ENCODE measurements at regions not wholly inside any gene's neighbourhood (a gene's known extent, or its start where the extent isn't known, plus 50 kb on each side); places are given as distances from the start of the nearest gene placed in this dataset.

DNA sequence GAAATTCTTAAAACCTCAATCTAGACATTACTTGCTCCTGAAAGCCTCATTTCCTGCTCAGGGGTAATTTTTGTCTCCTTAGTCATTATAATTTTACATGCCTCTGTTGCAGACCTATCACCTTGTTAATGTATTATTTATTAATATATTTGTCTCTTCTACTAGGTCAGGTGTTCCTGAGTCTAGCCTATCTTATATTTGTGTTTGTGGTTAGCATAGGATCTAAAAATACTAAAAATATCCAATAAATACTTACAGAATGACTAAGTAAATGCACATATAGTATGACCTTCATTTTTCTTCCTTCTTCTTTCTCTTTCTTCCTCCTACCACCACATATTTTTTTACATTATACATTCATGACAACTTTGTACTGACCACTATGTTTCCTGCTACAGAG lies 268.9 kb upstream of the HS3ST5 start:
- DNase-seq: no peak

DNA sequence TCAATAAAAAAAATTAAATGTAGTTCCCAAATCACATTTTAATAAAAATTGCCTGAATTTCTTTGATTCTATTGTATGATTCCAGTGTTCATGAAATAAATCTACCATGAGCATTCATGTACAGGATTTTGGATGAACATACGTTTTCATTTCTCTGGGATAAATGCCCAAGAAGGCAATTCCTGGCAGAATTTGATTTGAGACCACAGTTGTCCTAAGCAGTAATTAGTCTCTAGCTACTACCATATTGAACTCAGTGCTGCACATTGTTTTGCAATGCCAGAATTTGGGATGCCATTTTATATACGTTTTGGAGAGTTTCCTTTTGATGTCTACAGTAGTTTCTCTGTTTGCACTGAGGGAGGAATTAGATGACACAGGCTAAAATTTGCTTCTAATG lies 265.3 kb upstream of the HS3ST5 start:
- no peak for DNase-seq

DNA sequence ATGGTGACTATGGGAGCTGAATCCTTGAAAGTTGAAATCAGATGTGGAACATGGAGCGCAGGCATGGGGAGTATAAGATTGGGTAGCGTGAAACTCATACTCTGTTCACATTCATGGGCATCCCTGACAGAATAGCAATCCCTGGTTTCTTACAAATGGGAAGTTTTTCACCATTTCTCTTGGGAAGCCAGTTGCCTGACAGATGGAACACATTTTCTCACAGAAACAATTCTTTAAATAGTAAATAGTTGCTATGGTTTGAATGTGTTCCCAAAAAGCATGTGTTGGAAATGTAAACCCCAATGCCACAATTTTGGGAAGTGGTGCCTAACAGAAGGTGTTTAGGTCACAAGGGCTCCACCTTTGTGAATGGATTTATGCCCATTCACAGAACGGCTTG lies 262.8 kb upstream of the HS3ST5 start:
- DNase-seq: no peak

DNA sequence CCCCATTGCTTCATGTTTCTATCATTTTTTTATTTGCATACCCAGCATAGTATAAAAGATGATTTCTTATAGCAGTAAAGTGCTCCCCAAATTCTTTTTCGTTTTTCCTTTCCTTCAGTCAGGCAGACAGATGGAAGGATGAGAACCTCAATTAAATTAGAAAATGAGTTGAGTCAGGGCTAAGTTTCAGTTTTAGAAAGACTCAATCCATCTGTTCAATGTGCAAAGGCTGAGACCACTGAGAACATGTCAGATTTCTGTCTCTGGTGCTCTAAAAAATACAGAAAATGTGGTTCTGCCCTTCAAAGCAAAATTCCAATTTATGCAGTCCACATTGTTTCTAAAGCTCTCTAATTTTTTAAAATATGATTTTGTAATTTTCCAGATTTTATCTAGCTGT lies 257.6 kb upstream of the HS3ST5 start:
- no peak for DNase-seq

DNA sequence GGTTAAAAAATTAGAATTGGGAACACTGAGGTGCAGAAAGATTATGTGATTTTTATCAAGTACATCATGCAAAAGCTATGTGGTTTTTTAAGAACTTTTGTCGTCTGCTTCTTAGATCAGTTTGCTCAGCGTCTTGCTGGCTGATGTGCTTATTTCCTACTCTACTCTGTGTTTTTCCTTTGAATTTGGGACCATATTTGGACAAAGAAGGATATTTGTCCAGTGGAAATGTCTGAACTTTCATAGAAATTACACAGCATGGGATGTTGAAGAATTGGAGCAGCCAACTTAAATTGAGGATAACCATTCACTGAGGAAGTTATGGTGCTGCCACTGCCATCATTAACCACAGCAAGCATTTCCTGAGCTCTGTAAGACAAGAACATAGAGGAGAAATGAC lies 252.8 kb upstream of the HS3ST5 start:
- DNase-seq: no peak

DNA sequence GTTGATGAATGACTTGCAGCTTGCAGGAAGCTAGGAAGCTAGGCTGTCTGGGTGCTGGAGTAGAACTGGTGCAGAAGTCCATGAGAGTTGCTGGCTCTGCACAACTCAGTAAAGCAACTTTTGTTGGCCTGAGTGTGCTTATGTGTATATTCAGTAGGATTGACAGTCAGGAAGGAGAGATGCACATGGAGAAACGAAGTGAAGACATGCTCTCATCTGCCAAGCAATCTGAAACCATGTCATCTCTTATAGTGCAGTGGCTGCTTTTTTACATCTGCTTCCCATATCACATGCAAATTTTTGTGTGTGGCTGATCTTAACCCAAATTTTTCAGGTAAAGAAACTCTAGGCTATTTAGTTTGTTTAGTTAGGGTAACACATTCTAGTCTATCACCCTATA lies 252.4 kb upstream of the HS3ST5 start:
- DNase-seq: no peak

DNA sequence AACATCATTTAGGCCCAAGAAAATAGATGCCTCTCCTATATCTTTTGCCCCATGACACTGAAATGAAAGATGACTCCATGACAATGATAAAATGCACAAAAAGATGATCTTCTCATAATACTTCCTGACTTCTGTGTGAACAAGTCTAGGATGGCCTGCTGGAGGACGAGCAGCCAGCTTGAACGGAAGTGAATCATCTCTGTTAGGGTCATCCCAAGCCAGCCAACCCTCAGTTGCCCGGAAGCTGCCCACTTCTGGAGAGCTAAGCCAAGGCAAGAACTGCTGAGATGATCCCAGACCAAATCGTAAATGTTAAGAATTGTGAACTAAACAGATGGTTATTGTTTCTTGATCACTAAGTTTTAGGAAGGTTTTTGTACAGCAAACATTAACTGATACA lies 249.7 kb upstream of the HS3ST5 start:
- DNase-seq: no peak

DNA sequence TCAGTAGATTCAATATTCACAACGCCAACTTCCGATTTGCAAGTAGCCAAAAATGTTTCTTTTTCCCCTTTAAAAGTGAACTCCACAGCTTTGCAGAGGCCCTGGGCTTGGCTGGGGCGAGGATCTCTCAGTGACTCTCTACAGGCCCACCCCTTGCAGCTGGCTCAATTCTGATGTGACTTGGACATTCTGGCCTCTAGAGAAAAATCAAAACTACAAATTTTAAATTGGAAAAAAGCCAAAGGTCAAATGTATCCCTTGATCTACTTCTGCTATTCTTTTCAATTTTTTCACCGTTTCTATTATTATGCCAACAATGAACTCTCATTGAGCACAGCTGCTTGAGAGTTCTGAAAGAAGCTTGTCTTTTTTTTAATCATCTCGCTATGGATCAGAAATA lies 245.9 kb upstream of the HS3ST5 start:
- no peak for DNase-seq

DNA sequence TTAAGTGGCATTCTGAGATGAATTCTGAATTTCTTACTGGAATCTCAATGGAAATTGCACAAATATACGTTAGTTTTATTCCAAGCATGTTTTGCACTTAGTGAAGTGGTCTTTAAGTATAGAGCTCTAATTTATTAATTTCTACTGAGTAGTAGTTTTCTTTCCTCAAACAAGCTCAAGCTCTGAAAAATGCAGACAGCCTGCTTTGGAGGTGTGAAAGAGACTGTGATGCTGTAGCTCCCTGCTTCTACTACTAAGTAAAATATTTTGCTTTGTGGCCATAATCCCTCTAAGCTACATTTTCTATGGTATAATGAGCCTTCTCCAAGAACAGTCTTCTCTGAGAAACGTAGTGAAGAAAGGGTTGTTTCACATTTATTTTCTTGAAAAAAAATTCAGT lies 243.5 kb upstream of the HS3ST5 start:
- DNase-seq: no peak

DNA sequence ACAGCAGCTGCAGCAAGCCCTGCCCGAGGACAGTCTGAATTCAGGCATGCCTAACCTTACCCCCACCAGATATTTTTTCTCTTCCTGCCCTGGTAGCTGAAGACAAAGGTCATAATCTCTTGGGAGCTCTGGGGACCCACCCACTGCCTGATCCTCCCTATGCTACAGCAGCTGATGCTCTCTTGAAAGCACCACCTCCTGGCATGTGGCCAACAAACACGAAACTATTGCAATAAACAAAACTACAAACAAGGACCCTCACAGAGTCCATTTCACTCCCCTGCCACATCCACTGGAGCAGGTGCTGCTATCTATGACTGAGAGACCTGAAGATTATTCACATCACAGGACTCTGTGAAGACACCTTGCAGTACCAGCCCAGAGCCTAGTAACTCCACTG lies 238.5 kb upstream of the HS3ST5 start:
- DNase-seq: no peak

DNA sequence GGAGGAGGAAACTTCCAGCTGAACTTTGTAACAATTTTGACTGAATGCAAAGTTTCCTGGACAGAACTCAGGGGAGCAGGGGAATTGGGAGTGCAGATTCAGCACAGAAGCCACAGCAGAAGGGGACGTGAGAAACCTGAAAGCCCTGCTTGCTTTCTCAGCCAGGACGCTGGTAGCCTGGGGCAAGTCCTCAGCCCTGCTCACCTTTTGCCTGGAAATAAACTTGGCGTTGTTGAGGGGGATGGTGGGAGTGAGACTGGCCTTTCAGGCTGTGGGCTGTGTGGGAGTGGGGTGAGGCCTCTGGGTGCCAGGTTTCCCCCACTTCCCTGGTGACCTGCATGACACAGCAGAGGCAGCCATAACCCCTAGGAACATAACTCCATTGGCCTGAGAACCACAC lies 238.1 kb upstream of the HS3ST5 start:
- no peak for DNase-seq

DNA sequence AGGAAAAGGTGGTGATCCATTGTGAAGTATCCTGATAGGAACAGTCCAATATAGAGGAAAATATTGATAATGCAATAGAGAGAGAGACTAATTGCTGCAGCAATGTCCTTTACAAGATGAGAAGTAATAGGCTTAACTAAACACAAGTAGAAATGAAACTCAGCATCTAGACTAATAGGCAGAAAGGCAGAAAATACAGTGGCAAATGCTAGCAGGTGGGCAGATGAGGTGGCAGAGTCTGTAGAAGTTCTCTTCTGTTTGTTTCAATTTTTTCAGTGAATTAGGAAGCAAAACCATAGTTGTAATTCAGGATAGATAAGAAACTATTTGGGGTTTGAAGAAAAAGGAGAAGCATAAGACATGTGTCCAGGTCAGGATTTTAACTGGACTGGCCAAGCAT lies 236.7 kb upstream of the HS3ST5 start:
- DNase-seq: no peak

DNA sequence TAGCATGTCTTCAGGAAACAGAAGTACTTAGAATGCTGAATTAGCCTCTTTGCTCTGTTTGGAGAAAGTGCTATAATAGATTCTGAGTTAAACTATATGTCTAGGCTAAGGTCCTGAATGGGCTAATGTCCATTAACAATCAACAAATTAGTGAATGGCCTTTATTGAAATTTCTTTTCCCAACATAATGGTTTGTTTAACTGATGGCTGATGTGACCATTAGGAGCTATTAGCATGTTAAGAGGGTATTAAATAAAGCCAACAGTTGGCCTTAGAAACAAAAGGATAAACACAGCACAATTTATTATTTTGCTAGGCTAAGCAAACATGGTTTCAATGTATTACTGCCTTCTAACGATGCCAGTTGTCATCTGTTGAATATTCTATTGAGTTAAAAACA lies 234.3 kb upstream of the HS3ST5 start:
- DNase-seq: no peak

DNA sequence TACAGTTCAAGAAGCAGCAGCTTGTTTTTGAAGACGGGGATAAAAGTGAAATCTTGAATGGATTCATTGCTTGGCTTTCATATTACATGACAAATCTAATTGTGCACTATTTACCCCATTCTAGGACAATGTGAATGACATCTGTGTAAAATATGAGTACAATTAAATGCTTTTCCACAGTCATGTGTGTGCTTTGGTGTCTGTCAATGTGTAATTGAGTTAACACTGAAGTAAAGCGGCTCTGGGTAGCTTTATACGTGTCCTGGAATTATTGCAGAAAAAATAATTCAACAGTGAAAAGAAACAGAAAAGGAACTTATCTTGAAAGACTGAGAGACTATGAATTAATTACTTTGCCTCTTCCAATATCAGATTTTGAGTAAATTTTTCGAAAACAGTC lies 233.5 kb upstream of the HS3ST5 start:
- DNase-seq: no peak

DNA sequence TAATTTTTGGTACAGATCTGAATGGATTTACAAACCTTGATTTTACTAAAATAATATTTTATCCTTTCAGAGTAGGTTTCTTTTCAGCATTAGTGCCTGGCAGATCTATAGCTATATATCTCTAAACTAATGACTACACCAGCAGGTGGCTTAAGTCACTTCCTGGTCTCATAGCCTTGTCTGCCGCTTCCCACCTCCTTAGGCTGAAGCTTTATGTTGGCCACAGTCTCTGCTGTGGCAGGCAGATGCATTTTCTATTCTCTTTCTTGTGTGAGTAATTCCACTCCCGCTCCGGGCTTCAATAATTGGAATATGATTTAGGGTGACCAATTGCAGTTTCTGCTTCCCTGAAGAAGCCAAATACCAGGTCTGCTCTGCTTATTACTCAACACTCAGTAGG lies 226.8 kb upstream of the HS3ST5 start:
- no peak for DNase-seq

DNA sequence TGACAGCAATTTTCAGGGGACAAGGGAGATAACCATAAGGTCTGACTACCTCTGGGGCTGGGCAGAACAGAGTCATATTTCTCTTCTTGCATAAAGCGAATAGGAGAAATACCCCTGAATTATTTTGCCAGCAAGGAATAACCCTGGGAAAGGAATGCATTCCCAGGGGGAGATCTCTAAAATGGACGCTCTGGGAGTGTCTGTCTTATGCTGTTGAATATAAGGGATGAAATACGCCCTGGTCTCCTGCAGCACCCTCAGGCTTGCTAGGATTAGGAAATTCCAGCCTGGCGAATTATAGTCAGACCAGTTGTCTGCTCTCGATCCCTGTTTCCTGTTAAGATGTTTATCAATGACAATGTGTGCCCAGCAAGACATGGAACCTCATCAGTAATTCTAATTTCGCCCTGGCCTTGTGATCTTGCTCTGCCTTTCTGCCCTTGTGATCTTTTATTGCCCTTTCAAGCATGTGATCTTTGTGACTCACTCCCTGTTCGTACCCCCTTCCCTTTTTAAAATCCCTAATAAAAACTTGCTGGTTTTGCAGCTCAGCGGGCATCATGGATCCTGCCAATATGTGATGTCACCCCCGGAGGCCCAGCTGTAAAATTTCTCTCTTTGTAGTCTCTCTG lies 221.6 kb upstream of the HS3ST5 start:
- DNase-seq: no peak

DNA sequence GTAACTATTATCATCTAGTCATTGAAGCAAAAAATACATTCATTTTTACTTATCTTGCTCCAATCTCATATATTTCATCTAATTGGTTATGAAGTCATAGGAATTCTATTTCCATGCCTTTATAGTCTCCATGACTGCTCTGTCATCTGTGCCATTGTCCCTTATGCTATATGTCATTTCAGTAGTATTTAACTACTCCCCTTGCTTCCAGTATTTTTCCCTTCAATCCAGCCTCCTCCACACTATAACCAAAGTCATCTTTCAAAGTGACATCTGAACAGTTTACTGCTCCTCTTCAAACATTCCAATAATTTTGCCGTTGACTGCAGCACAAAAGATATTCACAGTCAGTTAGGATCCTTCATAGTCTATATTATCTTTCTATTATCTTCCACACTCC lies 216.6 kb upstream of the HS3ST5 start:
- no peak for DNase-seq

DNA sequence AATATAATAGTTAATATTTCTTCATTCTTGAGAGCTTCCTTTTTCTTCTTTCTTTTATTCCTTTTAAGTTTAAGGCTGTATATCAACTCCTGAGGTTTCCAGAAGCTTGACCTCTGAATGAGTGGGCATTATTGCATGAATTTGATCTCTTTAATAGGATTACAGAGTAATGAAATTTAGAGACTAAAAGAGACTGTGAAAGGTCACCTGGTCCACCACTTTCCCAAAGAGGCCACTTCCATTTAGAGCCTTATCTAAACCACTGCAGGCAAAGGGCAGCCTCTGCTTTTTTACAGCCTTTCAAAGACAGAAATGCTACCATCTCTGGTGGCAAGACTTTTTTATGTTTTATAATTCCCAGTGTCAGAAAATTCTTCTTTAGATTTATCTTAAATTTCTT lies 215.3 kb upstream of the HS3ST5 start:
- no peak for DNase-seq

DNA sequence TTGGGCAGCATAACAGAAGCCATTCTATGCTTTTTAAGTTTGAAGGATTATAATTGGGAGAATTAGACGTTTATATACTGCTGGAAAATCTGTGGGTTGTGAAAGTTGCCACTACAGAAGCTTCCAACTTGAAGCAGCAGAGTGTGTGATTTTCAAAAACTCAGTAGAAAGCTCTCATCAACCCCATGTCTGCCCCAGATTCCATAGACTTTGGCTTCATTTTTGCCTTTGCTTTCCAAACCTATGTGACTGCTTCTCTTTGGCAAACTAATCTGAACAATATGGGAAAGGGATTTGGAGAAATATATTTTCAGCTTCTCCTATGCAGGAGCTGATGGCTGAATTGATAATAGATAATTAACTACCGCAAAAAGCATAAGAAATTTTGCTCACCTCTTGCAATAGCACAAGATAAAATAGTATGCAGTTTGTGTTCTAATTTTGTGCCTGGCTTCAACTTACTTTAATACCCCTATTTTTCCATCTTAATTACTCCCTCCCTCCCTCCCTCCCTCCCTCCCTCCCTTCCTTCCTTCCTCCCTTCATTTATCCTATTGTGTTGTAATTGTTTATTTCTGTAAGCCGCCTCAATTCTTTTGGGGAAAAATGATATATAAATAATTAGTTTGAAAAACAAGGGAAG lies 214.1 kb upstream of the HS3ST5 start:
- DNase-seq: no peak

DNA sequence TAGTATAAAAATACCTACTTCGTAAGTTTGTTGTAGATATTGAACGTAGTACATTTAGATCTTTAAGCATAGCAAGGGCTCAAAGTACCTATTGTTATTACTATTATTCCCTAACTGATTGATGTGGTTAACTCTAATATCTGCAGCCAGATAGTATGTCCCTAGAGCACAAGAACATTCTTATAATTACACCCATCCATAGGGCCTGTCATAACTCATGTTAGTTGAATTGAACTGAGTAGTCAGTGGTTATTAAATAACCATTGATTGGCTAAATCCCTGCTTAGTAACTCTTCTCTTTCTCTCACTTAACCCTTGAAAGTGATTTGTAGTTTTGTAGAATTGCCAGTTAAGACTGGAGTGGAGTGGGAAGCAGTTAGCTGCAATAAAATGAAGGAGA lies 207.5 kb upstream of the HS3ST5 start:
- DNase-seq: no peak

DNA sequence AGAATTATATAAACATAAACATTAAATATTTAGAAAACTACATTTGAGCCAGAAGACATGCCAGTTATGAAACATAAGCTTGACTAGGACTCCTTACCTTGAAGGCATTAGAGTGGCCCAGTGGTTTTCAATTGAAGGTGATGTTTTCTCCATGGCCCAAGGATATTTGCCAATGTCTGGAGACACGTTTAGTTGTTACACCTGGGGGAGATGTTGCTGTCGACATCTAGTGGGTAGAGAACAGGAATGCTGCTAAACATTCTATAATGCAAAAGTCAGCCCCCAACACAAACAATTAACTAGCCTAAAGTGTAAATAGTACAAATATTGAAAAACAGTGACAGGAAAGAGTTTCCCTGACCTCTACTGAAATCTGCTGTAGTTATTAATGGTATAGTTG lies 200.9 kb upstream of the HS3ST5 start:
- no peak for DNase-seq

DNA sequence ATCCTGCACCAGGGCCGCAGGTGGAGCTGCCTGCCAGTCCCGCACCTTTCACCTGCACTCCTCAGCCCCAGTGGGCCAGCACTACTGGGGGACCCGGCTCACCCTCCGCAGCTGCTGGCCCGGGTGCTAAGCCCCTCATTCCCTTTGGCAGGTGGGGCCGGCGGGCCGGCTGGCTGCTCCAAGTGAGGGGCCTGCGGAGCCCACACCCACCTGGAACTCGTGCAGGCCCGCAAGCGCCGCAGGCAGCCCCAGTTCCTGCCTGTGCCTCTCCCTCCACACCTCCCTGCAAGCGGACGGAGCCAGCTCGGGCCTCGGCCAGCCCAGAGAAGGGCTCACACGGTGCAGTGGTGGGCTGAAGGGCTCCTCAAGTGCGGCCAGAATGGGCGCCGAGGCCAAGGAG lies 199.0 kb upstream of the HS3ST5 start:
- DNase-seq: no peak

DNA sequence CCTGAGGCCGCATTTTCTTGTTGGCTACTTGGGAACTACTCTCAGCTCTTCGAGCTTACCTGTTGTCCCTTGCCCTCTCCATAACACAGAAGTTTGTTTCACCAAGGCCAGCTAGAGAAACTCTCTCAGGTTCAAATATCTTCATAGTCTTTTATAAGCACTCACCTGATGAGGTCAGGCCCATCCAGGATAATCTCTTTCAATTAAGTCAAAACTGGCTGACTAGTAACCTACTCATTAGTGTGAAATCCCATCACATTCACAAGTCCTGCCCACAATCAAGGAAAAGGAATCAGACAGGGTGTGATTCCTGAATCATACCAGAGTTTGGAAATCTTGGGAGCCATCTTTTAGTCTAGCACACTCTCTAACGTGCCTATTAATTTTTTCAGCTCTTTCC lies 195.2 kb upstream of the HS3ST5 start:
- DNase-seq: no peak

DNA sequence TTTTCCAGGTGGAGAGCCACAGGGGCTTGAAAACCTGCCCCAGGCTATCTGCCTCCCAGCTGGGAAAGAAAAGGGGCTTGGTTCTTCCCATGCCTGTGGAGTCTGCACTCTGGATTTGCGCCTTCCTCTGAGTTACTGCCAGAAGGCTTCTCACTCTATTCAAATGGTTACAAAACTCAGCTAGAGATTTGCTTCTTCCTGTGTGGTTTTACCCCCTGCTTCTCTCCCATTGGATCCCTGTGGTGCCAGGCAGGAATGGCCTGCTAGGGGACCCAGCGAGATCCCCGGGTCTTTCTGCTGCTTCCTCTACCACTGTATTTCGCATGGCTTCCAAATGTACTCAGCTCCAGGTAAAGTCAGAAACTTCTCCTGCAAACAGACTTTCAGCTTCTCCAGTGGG lies 192.0 kb upstream of the HS3ST5 start:
- no peak for DNase-seq

DNA sequence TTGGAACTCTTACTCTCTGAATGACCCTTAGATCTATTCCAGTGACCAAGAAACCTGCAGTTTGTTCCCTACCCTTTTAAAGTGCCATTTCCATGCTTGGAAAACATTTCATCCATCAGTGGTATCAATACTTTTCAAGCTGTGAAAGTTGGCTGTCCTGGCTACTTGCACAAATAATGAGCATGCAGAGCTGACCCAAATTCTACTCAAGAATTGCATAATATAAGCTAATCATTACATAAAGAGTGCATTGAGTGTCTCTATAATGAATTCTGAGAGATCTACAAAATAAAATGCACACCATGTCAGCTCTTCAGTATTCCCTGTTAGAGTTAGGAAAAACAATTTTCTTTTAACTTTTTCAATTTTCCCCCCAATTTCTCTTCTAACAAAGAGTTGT lies 181.3 kb upstream of the HS3ST5 start:
- no peak for DNase-seq

Measured in fibroblast of skin of scalp (primary cell).